ENCODE measurements at regions not wholly inside any gene's neighbourhood (a gene's known extent, or its start where the extent isn't known, plus 50 kb on each side); places are given as distances from the start of the nearest gene placed in this dataset.

DNA sequence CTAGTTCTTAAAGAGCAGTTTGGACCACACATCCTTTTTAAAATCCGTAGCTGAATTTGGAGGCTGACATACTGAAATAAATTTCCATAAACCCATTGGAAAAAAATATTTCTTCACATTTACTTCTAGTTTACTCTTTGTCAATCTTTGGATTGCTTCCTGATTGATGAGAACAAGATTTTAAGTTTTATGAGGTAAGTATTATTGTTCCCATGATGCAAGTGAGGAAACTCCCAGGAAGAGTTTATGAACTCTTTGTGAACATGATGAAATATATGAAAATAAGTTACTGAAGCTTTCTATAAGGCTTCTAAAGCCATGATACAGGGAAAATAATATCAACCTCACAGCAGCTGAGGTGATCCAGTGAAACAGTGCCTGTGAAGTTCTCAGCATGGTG, 320.0 kb downstream of the GJA1 start (continued):
- TF ChIP-seq, protein P1, sequence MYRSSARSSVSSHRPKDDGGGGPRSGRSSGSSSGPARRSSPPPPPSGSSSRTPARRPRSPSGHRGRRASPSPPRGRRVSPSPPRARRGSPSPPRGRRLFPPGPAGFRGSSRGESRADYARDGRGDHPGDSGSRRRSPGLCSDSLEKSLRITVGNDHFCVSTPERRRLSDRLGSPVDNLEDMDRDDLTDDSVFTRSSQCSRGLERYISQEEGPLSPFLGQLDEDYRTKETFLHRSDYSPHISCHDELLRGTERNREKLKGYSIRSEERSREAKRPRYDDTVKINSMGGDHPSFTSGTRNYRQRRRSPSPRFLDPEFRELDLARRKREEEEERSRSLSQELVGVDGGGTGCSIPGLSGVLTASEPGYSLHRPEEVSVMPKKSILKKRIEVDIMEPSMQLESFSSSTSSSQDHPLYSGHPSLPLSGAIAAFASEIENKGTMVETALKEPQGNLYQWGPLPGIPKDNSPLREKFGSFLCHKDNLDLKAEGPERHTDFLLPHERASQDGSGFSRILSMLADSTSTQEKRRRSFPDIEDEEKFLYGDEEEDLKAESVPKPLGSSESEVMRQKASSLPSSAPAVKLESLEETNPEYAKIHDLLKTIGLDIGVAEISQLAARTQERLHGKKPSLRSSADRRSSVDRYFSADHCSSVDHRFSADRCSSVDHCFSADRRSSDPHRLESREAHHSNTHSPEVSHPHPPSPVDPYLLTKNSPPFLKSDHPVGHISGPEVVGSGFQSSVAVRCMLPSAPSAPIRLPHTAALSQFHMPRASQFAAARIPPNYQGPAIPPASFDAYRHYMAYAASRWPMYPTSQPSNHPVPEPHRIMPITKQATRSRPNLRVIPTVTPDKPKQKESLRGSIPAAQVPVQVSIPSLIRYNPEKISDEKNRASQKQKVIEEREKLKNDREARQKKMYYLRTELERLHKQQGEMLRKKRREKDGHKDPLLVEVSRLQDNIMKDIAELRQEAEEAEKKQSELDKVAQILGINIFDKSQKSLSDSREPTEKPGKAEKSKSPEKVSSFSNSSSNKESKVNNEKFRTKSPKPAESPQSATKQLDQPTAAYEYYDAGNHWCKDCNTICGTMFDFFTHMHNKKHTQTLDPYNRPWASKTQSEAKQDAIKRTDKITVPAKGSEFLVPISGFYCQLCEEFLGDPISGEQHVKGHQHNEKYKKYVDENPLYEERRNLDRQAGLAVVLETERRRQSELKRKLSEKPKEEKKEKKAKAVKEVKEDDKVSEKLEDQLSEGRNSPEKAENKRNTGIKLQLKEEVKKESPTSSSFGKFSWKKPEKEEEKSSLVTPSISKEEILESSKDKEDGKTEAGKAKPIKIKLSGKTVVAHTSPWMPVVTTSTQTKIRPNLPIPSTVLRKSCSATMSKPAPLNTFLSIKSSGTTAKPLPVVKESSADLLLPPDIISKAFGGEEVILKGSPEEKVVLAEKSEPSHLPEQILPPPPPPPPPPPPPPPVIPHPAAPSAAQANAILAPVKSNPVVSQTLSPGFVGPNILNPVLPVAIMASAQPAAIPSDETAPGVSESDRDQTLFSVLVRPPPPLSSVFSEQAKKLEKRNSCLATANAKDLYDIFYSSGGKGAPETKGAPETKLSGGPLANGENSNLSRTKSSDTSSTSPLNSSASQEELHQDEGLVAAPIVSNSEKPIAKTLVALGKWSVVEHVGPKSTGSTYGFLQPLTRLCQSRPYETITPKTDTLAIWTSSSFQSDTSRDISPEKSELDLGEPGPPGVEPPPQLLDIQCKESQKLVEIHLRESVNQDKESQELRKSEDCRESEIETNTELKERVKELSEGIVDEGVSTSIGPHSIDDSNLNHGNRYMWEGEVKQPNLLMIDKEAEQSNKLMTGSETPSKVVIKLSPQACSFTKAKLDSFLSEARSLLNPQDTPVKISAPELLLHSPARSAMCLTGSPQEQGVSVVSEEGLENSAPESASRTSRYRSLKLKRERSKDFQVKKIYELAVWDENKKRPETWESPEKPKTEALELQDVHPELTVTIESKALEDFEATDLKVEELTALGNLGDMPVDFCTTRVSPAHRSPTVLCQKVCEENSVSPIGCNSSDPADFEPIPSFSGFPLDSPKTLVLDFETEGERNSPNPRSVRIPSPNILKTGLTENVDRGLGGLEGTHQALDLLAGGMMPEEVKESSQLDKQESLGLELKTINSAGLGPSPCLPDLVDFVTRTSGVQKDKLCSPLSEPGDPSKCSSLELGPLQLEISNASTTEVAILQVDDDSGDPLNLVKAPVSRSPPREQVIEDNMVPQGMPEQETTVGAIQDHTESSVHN (IDR thresholded peaks at IDR 0.05; ENCODE audit: borderline replicate concordance in 1 of 2, low read depth in 1 of 2): no peak
- TF ChIP-seq SOX6 (IDR thresholded peaks at IDR 0.05) (no peak), NRF1 (conservative IDR thresholded peaks at IDR 0.05 in 1 of 2, IDR thresholded peaks at IDR 0.05 in 1 of 2) (no peak), ZNF239 (CRISPR knock-in tag; IDR thresholded peaks at IDR 0.05) (no peak), KDM5B (IDR thresholded peaks at IDR 0.05; ENCODE audit: insufficient replicate concordance, low read depth, low read length) (no peak)

Data from K562 (cell line).